HCT116 (cell line): ENCODE measurements at regions not wholly inside any gene's neighbourhood (a gene's known extent, or its start where the extent isn't known, plus 50 kb on each side); places are given as distances from the start of the nearest gene placed in this dataset.

ENCODE experiments used
- POLR2AphosphoS5 ChIP-seq: IDR thresholded peaks from 2 replicates; pipeline ENCODE4 v1.6.1; 2011; ENCODE audit warnings: mild to moderate bottlenecking, low read depth, low read length, moderate library complexity
- SIN3A ChIP-seq: IDR thresholded peaks from 2 replicates; pipeline ENCODE4 v1.6.1; 2012; ENCODE audit warnings: low read depth

GRCh38 chr16:22711847-22712246, 102.1 kb upstream of the HS3ST2 start:
- no peak for TF ChIP-seq POLR2AphosphoS5
- no peak for TF ChIP-seq SIN3A
